Superior temporal gyrus (tissue), 1 donor: ENCODE measurements at regions not wholly inside any gene's neighbourhood (a gene's known extent, or its start where the extent isn't known, plus 50 kb on each side); places are given as distances from the start of the nearest gene placed in this dataset.

Source experiments
- DNase-seq: peaks from one replicate; pipeline ENCODE4 v3.0.0-alpha.2; 2016; ENCODE audit errors: extremely low spot score

DNA sequence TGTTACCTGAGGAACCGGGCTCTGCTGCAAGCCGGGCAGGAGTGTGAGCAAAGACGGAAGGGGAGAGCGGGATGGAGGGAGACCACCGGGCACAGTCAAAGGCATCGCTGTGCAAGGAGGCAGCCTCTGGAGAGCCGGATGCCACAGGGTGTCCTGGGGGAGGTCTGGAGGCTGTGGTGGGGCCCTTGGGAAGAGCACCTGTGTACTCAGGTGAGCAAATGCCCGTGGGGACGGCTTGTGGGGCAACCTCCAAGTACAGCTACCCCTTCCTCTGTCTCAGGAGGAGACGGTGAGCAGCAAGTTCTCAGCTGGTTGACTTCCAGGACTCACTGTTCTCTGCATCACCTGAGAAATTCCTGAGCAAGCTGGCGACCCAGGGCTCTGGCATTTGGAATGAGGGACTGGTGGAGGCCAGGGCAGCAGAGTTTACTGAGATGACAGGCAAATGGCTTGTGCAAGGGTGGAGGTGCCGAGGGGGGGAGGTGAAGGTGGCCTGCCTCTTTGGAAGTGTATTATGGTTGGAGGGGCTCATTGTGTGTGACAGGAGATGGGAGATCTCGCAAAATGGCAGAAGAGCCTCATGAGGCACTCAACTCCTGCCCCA lies 345.2 kb upstream of the SHH start:
- DNase-seq, result no peak

DNA sequence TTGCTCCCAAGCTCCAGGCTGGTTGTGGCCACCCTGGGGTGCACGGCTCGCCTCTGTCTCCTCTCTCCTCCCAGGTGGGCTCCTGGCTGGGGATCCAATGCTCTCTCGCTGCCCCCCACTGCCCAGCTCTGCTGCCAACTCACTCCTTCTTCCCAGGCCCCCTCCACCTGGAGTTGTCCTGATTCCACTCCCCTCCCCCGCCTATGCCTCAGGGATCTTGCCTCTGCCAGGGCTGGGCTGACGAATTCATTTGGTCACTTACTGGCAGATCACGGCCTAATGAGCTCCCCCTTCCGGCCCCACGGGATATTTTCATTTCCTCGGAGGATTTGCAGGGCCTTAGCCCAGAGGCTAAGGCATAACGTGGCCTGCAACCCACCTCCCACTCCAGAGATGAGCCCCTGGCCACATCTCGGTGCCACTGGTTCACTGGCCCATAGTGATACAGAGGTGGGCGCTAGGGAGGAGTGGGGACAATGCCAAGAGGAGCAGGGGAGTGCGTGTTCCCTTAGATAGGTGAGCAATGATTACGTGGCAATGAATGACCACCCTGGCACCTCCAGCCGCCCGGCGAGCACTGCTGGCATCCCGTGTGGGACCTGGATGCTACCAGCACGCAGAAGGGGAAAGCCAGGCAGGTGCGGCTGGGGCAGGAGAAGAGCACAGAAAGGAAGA lies 344.6 kb upstream of the SHH start:
- DNase-seq, result no peak

DNA sequence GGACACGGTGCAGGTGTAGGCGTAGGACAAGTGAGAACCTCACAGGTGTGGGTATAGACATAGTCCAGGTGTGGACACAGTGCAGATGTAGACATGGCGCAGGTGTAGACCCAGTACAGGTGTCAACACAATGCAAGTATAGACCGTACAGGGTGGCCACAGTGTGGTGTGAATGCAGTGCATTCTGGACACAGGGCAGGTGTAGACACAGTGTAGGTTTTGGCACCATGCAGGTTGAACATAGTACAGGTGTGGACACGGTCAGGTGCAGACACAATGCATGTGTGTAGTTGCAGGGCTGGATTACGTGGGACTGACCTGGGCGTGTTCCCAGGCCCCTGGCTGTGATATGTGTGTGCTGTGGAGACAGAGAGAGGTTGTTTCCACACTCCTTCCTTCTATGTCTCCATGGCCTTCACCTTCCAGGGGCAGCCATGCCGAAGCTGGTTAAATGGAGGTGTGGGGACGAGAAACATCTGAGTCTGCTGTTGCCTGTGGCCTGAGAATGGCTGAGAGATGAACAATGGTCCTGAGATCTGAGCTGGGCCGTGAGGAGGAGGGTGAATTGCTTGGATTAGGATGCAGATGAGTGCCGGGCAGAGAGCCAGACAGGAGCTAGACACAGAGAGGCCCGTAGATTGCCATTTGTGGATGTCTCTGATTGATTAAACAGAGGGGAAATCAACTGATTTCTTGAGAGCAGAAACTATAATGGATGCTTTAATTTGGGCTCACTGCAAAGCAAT lies 343.9 kb upstream of the SHH start:
- no peak for DNase-seq

DNA sequence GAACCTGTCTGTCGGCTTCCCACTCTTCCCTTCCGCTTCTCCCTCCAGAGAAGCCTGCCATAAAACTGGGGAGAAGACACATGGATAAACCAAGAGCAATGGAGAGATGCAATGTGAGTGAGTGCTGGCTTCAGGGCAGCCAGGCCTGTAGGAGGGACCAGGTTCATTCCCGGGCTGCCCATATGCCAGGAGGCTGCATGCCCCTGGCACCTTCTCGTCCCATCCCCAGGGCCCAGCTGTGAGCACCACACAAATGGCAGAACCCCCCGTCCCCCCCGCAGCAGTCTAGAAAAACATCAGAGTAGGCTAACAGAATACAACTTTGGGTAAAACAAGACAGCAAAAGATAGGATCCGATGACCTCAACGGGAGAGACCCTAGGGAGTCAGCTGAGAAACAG lies 341.3 kb upstream of the SHH start:
- no peak for DNase-seq

DNA sequence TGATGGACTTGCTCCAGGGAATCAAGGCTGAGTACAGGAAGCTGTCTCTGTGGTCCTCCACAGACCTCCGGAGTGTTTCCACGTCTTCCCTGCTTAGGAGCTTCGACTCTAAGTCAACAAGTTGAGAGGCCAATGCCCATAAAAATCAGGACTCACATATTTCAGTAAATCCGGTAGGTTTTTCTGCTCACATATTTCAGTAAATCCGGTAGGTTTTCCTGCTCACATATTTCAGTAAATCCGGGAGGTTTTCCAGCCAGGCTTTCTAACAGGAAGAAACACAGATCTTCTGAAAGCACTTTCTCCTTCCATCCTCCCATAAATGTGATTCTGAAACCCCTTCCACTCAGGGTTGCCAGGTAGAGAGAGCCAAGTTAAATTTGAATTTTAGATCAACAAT lies 340.1 kb upstream of the SHH start:
- no peak for DNase-seq

DNA sequence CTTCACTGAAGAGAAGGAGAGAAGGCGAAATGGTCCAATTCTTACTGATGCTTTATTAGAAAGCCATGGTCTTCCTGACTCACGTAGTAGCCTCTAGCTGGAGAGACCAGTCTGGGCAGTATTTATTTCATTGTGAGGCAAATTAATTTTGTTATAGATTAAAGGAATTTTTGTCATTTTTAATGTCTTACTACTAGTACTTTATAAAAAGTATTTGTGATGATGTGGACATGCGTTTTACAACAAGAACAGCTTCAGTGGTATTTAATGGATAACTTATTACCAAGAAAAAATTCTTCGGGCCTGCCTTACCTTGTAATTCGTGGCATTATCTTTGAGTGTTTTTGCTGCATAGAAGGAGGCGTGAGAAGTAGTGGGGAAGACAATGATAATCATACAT lies 339.4 kb upstream of the SHH start:
- no peak for DNase-seq

DNA sequence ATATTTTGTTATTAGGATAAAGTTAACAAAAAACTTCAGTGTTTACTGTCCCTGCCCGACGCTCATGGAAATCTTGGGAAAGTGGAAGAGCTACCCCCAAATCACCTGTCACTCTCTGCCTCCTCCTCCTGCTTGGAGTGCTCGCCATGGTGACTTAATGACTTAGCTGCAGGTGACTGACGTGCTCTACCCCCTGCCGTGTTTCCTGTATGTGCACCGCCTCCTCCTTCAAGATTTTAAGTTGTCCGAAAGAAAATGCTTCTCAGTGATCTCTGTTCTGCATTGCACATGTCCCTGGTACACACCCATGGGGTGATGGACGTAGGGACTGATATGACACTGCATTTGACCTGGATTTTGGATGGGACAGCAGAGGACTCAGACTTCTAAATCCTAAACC lies 338.8 kb upstream of the SHH start:
- DNase-seq, result no peak

DNA sequence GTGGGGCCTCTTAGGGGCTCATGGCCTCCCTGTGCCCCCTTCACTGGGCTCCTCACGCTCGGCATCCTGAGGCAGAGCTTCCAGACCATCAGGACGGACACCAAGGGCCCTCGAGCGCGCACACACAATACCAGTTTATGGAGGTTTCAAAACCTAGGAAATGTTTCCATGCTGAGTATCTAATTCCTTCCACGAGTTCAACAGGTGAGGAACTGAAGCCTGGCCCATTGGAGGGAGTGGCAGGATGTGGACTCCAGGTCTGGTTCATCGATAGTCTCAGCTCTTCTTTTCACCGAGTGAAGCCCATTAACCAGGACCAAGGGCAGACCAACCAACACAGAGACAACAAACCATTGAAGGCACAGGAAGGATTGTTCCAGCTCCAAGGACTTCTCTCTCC lies 336.7 kb upstream of the SHH start:
- DNase-seq, result no peak

DNA sequence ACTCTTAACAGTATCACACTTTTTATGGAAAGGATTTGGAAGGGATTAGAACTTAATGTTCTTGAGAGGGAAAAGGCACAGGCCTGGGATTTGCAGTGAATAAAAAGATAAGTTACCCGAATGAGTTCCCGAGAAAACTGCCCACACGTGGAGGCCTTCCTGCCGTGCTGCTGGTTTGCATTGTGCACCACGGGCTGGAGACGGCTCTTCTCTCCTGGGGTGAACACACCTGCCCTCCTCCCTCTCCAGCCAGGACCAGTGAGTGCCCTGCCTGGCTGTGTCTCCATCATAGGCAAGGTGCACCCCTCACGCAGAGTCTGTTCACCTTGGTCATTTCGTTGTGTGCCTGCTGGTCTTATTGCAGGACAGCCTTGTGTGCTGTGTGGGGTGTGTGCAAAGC lies 336.3 kb upstream of the SHH start:
- no peak for DNase-seq

DNA sequence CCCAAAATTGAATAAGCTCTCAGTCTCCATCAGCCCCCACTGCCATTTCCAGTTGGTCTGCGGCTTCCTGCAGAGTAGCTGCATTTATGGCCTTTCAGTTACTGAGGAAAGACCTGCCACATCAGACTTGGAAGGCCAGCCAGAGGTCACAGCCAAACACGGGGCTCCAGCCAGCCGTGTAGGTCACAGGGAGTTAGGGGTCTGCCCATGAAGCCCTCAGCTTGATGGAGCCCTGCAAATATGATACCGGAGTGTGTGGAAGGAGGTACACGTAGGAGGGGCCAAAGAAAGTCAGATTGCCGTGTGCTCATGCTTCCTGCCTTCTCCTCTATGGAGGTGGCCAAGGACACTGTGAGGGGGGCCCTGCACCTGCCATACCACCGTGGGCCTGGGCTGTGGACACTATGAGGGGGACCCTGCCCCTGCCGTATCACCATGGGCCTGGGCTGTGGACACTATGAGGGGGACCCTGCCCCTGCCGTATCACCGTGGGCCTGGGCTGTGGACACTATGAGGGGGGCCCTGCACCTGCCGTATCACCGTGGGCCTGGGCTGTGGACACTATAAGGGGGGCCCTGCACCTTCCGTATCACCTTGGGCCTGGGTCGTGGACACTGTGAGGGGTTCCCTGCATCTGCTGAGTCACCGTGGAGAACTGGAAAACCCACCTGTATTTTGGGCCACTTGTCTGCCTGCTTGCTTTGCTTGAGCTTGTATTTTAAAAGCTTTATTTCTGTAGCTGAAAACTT lies 335.7 kb upstream of the SHH start:
- no peak for DNase-seq

DNA sequence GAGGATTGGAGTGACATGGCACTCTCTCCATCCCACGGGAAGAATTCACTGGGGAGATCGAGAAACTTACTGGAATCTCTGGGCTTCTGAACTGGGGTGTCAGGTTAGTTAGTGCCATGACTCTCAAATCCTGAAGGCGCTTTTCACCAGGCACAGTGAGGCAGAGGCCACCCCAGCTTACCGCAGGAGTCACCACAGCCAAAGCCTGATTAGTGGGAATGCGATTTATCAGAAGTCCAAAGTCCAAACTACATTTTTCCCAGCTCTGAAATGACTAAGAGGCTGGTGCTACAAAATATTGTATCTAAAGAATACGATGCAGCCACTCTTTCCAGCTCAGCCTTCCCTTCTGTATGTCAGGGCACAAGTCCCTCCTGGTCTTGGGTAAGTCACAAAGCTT lies 334.8 kb upstream of the SHH start:
- no peak for DNase-seq

DNA sequence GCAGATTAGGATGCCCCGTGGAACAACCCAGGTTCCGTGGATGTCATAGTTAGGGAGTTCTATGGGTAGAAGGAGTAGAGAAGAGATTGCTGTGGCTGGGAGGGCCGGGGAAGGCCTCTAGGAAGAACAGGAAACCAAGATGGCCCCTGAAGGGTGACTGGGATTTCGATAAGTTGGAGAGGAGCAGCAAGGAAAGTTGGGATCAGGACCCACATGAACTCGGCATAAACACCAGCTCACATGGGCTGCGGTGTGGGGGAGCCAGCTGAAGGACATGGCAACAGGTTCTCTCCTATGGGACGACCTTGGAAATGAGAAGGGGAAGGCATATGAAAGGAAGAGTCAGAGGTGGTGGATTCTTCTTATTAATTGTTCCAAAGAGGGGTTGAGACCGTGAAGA lies 333.7 kb upstream of the SHH start:
- DNase-seq, result no peak

DNA sequence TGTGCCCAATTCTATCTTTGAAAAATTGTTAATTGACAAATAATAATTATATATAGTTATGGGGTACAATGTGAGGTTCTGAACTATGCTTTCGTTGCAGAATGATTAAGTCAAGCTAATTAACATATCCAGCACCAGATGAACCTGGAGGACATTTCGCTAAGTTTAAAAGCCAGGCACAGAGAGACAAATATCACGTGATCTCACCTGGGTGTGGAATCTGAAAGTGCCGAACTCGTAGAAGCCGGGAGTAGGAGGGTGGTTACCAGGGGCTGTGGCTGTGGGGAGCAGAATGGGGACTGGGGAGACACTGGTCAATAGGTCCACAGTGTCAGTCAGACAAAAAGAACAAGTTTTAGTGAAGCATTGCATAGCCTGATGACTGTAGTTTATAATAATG lies 332.9 kb upstream of the SHH start:
- DNase-seq, result no peak

DNA sequence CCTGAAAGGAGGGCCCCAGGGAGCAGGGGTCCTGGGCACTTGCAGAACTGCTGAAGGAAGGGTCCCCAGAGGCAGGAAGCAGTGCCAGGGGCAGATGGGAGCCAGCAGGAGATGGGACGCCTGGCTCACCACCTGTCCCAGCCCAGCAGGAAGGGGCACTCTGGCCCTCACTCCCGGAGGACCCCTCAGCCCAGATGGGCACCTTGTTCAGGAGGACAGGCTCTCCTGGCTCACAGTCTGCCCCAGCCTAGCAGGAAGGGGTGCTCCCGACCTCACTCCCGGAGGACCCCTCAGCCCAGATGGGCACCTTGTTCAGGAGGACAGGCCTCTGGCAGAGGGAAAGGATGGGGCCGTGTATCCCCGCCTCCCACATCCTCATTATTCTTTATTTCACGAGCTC lies 331.4 kb upstream of the SHH start:
- DNase-seq, result no peak

DNA sequence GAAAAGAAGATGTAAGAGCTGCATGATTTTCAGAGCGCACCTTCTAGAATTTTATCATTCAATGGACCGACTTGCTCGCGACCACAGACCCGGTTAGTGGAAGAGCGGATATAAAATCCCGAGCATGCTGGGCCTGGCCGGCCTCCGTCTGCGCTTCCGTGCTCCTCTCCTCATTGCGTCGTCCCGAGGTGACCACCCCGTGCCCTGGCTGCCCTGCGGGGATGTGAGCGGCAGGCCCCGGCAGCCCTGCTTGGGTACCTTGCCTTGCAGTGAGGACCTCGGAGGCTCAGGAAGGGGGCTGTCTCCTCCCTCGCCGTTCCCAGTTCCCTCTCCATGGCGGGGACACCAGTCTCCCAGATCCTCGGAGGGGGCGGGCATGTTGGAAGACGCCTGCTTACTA lies 330.9 kb upstream of the SHH start:
- no peak for DNase-seq

DNA sequence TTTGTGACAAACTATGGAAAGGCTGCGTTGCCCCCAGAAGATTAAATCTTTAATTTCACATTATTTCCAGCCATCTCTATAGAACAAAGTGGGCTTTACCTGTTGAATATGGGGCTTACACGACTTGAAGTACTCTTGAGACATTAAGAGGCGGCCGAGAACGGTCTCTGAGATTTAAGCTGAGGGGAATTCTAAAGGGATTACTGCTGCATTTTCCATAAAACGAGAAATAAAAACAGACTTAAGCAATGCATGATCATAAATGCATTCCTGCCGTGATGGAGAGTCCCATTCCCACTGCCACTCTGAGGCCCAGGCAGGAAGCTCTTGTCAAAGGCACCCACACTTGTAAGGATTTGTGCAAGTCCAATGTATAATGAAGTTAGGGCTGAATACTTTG lies 329.7 kb upstream of the SHH start:
- no peak for DNase-seq

DNA sequence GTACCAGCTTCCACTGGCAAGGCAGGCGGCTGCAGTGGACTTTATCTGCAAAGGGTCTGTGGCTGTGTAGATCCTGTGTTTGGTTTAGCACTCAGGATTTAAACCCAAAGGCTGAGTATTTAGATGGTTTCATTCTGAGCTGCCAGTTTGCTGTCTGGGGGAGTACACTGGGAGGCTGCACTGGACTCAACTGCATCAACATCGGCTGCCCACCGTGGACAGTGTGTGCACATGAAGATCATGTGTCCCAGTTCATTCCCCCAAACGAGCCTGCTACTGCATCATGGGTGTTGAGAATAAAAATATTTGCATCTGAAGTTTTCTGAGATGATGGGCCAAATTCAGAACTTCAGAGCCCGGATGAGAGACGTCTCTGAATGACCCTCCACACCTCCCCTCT lies 328.6 kb upstream of the SHH start:
- no peak for DNase-seq

DNA sequence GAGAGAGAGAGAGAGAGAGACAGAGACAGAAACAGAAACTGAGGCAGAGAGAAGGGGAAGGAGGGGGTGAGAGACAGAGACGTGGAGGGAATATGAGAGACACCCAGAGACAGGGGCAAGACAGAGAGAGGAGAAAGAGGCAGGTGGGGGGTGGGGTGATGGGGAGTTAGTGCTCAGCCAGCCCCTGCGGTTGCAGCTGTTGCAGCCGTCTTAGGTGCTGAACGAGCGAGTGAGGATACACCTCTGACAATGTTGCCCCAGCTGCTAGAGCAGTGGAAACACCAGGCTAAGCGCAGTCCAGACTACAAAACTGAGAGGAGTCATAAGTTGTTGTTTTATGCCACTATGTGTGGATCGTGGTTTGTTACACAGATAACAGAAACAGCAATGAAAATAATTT lies 328.2 kb upstream of the SHH start:
- DNase-seq, result no peak

DNA sequence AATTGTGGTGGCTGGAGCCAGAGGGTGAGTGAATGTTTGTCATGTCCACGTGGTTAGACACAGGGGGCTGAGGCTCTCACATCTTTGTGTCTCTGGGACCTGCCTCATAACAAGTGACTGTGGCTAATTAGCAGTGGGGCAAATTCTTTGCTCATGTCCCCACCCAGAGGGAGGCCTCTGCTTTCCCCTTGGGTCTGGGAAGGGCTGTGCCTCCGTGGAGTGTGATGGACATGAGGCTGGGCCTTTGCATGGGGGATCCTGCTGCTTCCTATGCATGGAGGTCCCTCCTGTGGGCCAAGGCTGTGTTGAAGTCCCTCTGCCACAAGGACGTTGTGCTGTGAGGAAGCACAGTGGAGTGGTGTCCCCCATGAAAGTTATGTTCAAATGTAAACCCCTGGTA lies 327.4 kb upstream of the SHH start:
- no peak for DNase-seq

DNA sequence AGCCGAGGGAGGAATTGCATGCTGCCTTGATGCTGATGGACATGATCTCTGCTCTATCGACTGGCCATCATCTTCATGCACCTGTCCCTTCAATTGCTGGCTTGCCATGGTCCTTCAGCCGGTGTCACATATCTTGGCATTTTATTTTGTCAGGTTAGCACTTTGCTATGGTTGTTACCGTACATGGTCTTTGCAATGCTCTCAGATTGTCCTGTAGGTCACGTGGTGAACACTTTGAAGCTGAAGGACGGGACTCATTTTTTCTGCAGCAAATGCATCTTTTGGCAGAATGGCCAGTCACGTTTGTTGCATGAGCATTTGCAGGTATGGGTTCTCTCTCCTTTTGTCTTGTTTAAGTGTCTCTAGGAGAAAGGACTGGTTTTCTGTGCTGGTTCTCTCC lies 326.8 kb upstream of the SHH start:
- DNase-seq, result no peak

DNA sequence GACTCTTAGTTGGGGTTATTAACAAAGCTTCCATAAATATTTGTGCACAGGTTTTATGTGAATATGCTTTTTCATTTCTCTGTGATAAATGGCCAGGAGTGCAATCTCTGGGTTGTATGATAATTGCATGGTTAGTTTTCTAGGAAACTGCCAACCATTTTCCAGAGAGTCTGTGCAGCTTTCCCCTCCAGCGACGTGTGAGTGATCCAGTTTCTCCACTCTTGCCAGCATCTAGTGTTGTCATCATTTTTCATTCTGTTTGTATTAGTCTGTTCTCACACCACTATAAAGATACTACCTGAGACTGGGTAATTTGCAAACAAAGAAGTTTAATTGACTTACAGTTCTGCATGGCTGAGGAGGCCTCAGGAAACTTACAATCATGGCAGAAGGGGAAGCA lies 319.6 kb upstream of the SHH start:
- no peak for DNase-seq

DNA sequence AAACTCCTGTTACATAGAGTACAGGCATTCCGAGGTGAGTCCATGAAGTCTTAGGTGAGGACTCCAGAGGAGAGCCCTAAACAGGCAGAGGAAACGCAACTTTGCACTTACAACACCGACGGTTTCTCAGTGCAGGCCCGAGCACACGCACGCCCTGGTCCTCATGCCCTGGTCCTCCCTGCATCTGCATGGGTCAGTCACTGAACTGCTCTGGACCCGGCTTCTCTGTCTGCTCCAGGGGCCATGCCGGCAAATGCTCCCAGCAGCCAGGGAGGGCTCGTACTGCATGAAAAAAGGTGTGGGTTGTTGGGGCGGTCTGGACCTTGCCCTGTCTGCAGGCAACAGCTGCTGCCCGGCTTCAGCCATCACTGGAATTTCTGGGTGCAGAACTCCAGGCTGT lies 317.3 kb upstream of the SHH start:
- no peak for DNase-seq

DNA sequence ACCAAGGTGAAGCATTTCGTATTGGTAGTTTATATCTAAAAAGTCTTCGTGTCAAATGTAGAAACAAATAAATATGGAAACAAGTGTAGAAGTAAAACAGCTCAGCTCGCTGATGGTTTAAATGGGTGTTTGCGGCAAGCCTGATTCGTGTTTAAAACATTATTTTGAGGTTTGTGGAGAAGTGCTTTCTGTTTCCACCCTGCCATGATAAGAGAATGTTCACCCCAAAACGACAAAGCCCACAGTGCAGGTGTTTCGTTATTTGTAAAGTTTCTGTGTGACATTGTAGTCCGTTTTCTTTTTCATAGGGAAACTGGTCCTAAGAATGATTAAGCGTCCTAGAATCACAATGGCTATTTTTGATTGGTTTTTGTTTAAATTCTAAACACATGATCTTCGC lies 316.2 kb upstream of the SHH start:
- DNase-seq, result no peak
